IPS-18c (cell line): ENCODE measurements at regions not wholly inside any gene's neighbourhood (a gene's known extent, or its start where the extent isn't known, plus 50 kb on each side); places are given as distances from the start of the nearest gene placed in this dataset.

Source experiments
- H3K4me3 ChIP-seq: 2 replicates; pipeline ENCODE4 v1.7.0; 2013; ENCODE audit warnings: low read depth, mild to moderate bottlenecking, low read length, moderate library complexity; ENCODE audit not compliant: insufficient read depth
- H3K9me3 ChIP-seq: one replicate; pipeline ENCODE4 v1.6.1; 2013; ENCODE audit warnings: mild to moderate bottlenecking, low read length, moderate library complexity; ENCODE audit not compliant: control insufficient read depth, insufficient read depth

- no peak overlapping the region for H3K4me3 ChIP-seq
- H3K9me3 ChIP-seq, result no peaks in the 10 kb centered on the region
These were observed 1257.8 kb upstream of the TENM4 start for GRCh38 chr11:80698637-80699036.

- H3K9me3 ChIP-seq, result no peaks in the 10 kb centered on the region
- H3K4me3 ChIP-seq, result no peak overlapping the region
These were observed 1253.6 kb upstream of the TENM4 start for GRCh38 chr11:80694385-80694784.

DNA sequence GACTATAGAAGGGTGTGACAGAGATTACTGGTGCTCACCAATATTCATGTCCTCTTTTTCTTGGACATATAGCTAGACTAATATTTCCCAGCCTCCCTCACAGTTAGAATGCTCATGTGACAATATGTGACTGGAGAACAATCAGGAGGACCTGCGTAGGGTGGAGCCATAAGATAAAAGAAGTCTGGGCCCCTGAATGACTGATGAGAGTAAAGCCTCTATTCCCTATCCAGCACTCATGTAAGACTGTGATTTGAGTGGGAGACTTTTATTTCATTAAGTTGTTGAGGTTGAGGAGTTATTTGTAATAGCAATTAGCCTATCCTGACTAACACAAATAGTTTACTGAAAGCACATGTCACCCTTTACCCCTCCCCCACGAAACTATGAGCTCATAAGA, 1247.1 kb upstream of the TENM4 start:
- Histone ChIP-seq H3K9me3 (no peaks in the 10 kb centered on the region), H3K4me3 (no peak overlapping the region)

DNA sequence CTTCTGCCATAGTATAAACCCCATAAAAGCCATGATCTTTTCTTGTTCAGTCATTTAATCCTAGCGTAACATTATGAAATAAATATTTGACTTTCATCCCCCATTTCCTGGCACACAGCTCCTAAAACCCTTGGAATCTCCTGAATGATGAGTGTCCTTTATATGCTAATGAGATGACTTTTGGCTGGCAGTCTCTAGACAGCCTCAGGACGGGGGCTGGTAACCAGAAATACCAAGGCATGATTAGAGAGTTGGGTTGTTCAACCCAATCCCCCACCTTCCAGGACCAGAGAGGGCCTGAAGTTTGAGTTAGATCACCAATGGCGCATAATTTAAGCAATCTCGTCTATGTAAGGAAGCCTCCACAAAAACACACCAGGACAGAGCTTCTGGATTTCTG, 1246.1 kb upstream of the TENM4 start:
- H3K9me3 ChIP-seq, result no peaks in the 10 kb centered on the region

DNA sequence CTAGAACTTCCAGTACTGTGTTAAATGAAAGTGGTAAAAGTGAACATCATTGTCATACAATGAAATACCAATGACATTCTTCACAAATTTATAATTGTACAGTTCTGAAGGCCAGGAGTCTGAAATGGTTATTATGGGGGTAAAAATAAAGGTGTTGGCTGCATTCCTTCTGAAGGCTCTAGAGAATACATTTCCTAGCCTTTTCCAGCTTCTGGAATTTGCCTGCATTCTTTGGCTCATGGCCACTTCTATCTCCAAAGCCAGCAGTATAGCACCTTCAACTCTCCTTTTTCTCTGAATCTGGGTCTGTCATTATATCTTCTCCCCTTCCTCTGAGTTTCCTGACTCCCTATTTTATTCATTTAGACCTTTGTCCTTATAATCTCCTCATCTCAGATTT, 1232.7 kb upstream of the TENM4 start:
- H3K4me3 ChIP-seq, result no peak overlapping the region
- no peaks in the 10 kb centered on the region for H3K9me3 ChIP-seq

More for the DNA sequence above, 1246.1 kb upstream of the TENM4 start:
- no peak overlapping the region for H3K4me3 ChIP-seq

DNA sequence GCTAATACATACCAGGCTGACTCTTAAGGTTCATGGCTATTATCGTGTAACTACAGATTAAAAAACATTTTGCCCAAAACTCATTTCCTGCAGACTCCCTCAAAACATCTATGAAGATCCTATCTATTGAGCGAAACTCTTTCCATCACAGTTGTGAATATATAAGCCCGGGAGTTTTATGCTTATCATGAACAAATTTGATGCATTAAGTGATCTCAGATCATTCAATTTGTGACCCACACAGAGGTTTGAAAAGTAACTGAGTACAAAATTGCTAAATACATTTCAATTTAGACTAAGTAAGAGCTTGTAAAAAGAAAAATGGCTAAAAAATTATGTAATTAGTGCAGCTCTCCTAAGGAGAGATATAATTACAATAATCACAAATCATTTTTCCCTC, 1228.8 kb upstream of the TENM4 start:
- H3K4me3 ChIP-seq, result no peak overlapping the region
- no peaks in the 10 kb centered on the region for H3K9me3 ChIP-seq

DNA sequence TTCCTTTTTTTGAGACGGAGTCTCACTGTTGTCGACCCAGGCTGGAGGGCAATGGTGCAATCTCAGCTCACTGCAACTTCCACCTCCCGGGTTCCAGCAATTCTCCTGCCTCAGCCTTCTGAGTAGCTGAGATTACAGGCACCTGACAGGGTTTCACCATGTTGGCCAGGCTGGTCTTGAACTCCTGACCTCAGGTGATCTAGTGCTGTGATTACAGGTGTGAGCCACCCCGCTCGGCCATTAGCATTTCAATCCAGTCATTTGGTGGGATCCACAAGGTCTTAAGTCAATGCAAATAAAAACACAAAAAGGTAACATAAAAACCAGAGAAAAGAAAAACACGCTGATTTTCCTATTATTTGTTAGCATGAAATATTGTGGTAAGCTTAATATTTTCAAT, 1227.2 kb upstream of the TENM4 start:
- Histone ChIP-seq H3K9me3 (no peaks in the 10 kb centered on the region), H3K4me3 (no peak overlapping the region)

DNA sequence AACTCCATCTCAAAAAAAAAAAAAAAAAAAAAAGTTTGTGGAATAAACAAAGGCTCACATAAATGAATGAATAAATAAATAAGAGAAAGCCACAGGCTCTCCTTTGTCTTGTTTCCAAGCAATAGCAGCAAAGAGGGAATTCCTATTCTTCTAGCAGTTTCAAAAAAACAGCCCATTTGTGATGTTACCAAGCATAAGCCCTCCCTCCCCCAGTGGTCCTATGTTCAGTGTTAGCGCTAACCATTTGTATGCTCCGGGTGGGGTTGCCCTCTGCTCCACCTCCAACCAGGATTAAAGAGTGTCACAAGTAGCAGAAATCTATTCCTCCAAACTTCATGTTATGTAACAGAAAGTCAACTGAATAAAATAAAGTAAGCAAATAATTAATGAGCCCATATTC, 1215.0 kb upstream of the TENM4 start:
- no peak overlapping the region for H3K4me3 ChIP-seq
- peaks cover 3% of the 10 kb centered on the region for H3K9me3 ChIP-seq

GRCh38 chr11:80650966-80651365, 1210.1 kb upstream of the TENM4 start:
- H3K9me3 ChIP-seq, result peaks cover 3% of the 10 kb centered on the region
- no peak overlapping the region for H3K4me3 ChIP-seq

- H3K4me3 ChIP-seq, result no peak overlapping the region
These were observed 1208.4 kb upstream of the TENM4 start for GRCh38 chr11:80649186-80649585.

DNA sequence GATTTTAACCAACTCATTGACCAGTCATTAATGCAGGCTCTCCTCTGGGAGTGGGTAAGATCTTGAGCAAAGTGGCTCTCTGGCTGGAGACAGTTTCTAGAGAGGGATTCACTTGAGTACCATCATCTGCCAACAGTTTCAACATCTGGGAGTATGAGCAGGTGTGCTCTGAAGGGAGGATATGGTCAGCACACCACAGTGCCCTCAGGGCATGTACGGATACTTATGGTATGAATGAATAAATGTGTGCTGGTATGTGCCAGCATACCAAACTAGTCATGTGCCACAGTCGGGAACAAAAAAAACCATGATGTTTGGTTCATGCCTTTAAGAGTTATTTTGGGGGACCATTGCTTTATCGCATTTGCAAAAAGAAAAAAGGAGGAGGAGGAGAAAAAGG, 1197.5 kb upstream of the TENM4 start:
- no peak overlapping the region for H3K4me3 ChIP-seq
- no peaks in the 10 kb centered on the region for H3K9me3 ChIP-seq

More at GRCh38 chr11:80649186-80649585, 1208.4 kb upstream of the TENM4 start:
- H3K9me3 ChIP-seq, result peaks cover 3% of the 10 kb centered on the region

GRCh38 chr11:80637571-80637970, 1196.7 kb upstream of the TENM4 start:
- Histone ChIP-seq H3K9me3 (no peaks in the 10 kb centered on the region), H3K4me3 (no peak overlapping the region)

DNA sequence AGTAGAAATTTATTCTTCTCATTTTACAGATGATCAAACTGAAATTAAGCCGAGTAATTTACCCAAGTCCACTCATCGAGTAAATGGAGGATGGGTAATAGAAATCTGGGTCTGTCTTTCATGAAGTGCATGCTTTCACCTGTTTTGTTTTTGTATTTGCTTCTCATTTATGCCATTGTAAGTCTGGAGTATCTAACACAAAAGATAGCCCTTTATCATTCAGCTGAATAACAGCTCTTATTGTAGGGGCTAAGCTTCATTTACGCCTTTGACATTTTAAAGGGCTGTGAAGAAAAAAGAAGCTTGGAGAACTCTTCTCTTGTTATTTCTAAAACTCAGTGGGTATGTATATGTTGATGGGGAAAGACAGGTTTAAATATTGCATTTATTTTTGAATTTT, 1196.2 kb upstream of the TENM4 start:
- Histone ChIP-seq H3K4me3 (no peak overlapping the region), H3K9me3 (no peaks in the 10 kb centered on the region)

- no peaks in the 10 kb centered on the region for H3K9me3 ChIP-seq
- H3K4me3 ChIP-seq, result no peak overlapping the region
These were observed 1194.3 kb upstream of the TENM4 start for GRCh38 chr11:80635178-80635577.

GRCh38 chr11:80632691-80633090, 1191.9 kb upstream of the TENM4 start:
- no peaks in the 10 kb centered on the region for H3K9me3 ChIP-seq
- no peak overlapping the region for H3K4me3 ChIP-seq

DNA sequence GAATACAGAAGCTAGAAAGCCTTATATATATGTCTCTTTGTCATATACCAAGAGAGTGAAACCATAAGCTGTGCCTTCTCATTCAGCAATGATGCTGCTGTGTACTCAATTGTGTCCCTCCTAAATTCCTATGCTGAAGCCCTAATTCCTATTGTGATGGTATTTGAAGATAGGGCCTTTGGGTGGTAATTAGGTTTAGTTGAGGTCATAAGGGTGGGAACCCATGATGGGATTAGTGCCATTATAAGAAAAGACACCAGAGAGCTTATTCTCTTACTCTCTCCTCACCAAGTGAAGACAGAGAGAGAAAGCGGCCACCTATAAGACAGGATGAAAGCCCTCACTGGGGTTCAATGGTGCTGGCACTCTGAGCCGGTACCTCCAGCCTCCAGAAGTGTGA, 1191.3 kb upstream of the TENM4 start:
- H3K4me3 ChIP-seq, result no peak overlapping the region

GRCh38 chr11:80629466-80629865, 1188.6 kb upstream of the TENM4 start:
- Histone ChIP-seq H3K9me3 (no peaks in the 10 kb centered on the region), H3K4me3 (no peak overlapping the region)

More for the DNA sequence above, 1191.3 kb upstream of the TENM4 start:
- no peaks in the 10 kb centered on the region for H3K9me3 ChIP-seq

DNA sequence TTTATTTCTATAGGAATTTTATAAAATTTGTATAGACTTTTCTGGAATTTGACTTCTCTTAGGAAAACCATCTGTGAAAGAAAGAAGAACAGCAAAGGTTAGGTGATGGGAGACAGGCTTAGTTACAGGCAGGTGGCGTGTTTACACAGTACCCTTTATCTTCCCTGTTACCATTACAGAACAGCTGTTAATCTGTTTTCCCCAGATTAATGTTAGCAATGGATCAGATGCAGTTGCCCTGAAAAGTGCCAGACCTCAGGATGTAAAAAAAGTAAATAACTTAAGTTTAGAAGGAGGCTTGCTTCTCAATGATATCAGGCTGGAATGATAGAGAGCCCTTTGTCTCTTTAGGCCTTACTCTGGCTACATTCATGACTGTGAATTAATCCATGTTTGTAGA, 1186.5 kb upstream of the TENM4 start:
- Histone ChIP-seq H3K4me3 (no peak overlapping the region), H3K9me3 (no peaks in the 10 kb centered on the region)

DNA sequence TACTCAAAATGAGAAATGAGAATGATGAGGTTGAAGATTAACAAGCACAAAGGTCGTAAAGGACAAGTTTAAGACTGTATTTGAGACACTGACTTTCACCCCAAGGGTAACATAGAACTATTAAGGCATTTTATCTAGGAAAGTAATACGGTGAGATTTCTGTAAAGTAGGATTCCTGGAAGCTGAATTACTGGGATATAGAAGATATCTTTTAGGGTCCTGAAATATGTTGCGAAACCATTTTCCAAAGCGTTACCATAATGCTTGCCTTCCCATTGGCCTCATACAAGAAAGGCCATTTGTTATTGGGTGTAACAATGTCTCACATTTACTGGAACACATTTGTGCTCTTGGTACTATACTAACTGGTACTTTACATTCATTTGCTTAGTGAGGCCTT, 1185.9 kb upstream of the TENM4 start:
- Histone ChIP-seq H3K9me3 (no peaks in the 10 kb centered on the region), H3K4me3 (no peak overlapping the region)

DNA sequence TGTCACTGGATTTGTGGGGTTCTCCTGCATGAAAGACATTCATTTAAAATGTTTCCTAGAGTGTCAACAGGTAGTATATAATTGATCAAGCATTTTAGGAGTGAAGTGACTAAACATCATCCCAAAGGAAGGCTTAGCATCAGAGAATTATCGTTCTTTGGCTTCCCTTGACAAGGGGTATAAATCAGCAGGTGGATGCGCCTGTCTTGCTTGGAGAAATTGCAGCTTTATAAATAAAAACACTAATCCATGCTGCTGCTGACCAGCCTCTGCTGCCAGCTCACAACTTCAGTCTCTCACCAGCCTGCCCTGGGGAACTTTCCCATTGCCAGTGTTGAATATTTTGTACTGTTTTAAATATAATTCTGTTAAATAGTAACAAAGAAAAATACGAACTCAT, 1184.7 kb upstream of the TENM4 start:
- H3K9me3 ChIP-seq, result no peaks in the 10 kb centered on the region
- H3K4me3 ChIP-seq, result no peak overlapping the region
